GM12873 (cell line): ENCODE measurements at regions not wholly inside any gene's neighbourhood (a gene's known extent, or its start where the extent isn't known, plus 50 kb on each side); places are given as distances from the start of the nearest gene placed in this dataset.

Experiments used
- TF ChIP-seq, protein P1 (sequence below): IDR thresholded peaks from 2 replicates; pipeline ENCODE4 v1.5.1; 2012; ENCODE audit warnings: low read depth, mild to moderate bottlenecking, moderate library complexity, low read length, control low read depth; ENCODE audit not compliant: insufficient read depth; ENCODE audit errors: missing control alignments

DNA sequence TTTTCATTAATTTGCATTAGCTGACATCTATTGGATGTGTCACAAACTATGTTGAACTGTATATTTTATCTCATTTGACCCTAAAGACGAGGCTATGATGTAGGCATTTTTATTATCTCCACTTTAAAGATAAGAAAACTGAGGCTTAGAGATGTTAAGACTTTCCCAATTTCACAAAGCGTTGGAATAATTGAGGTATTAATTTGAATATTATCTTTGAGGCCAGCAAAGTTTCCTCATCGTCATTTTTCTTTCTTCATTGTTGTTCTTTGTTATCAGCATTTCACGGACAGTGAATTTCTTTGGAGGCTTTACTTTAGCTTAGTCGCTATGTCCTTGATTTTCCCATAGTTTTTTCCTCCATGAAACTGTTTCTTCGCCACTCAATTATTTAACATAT lies 227.5 kb upstream of the MYOCD start:
- TF ChIP-seq, protein P1, sequence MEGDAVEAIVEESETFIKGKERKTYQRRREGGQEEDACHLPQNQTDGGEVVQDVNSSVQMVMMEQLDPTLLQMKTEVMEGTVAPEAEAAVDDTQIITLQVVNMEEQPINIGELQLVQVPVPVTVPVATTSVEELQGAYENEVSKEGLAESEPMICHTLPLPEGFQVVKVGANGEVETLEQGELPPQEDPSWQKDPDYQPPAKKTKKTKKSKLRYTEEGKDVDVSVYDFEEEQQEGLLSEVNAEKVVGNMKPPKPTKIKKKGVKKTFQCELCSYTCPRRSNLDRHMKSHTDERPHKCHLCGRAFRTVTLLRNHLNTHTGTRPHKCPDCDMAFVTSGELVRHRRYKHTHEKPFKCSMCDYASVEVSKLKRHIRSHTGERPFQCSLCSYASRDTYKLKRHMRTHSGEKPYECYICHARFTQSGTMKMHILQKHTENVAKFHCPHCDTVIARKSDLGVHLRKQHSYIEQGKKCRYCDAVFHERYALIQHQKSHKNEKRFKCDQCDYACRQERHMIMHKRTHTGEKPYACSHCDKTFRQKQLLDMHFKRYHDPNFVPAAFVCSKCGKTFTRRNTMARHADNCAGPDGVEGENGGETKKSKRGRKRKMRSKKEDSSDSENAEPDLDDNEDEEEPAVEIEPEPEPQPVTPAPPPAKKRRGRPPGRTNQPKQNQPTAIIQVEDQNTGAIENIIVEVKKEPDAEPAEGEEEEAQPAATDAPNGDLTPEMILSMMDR = no peak

DNA sequence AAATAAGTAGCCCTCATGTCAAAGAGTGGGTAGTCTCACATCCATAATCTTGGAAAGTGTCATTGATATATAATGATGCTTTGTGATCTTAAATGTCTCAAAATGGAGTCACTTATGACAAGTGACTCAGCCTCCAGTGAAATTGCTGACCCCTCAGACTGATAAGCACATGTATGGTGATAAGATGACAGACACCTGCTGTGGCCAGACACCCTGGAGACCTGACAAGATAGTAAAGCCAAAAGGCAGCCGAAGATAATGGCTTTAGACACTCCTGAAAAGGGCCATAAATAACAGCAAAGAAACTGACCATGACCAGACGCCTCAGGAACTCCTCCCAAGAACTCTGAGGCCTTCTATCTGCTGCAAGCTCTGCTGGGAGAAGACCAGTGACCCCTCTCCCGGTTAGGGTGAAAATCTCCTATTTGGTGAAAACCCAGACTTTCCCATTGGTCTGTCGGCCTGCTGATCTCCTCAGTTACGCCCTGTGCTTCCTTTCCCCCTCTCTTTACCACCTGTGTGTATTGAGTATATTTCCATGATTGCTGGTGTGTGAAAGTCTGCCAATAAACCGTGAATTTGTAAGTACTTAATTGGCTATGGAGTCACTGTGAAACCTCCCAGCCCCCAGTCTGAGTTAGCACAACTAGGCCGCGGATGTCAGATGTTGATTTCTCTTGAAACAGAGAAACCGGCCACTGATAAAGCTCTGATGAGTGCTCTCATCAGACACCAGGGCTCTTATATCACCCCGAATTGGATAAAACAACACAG lies 226.7 kb upstream of the MYOCD start:
- TF ChIP-seq, protein P1 = no peak

DNA sequence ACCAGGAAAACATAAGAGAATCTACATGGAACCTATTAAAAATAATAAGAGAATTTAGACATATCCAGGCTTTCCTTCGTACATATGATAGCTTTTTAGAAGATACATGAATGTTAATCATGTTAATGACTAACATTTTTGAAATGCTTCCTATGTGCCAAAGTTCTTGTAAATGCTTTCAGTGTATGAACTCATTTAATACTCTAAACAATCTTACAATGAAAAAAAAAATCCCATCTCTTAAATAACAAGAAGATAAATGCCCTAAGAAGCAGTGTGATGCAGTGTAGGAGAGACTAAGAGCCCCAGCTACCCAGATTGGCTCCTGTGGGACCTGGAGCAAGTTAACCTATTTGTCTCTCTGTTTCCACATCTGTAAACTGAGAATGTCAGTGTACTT lies 220.4 kb upstream of the MYOCD start:
- TF ChIP-seq, protein P1 = no peak

DNA sequence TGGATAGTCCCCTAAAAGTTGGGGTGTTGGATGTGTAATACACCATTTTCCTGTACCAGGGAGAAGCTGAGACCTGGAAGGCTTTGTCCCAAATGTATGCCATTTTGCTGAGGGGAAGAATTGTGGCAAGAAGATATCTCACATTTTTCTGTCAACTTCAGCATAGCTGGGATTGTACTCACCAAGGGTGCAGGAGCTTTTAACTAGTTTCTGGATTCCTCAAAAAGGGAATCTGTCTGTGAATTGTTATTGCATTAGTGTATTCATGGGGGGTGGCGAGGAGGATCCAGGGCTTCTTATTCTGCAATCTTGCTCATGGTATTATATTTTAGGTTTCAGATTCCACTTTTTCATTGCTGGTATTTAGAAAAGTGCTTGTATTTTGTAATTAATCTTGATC lies 208.2 kb upstream of the MYOCD start:
- TF ChIP-seq, protein P1 = no peak

DNA sequence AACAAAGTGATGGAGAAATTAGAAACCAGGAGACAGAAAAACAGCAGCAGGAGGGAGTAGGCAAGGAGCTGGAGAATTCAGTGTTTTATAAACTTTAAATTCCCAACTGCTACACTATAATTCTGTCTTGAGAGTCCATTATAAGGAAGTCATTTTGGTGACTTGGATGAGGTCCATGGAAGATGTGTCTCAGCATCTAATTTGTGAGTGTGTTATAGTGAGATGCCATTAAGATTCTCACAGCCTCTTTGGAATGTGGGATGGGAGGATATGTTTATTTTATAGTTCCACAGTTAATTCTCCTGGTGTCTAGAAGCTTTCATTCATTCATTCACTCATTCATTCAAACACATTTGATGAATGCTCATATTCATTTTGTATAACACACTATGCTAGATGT lies 206.0 kb upstream of the MYOCD start:
- TF ChIP-seq, protein P1 = no peak

DNA sequence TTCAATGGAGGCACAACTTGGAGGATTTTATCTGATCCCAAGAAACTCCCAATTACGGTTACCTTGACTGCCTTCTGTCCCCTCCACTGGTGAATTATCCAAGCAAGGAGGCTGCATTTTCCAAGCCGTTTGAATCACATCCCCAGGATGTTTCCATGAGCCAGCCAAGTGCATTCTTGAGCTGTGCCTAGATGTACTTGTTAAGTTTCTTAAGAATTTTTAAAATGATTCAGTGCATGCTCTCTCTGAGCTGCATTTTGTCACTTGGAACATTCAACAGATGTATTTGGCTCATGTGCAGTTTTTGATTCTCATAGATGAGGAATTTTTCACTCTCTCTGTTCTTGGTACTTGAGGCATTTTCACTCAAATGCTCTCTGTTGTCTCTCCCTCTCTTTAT lies 202.6 kb upstream of the MYOCD start:
- TF ChIP-seq, protein P1 = no peak

DNA sequence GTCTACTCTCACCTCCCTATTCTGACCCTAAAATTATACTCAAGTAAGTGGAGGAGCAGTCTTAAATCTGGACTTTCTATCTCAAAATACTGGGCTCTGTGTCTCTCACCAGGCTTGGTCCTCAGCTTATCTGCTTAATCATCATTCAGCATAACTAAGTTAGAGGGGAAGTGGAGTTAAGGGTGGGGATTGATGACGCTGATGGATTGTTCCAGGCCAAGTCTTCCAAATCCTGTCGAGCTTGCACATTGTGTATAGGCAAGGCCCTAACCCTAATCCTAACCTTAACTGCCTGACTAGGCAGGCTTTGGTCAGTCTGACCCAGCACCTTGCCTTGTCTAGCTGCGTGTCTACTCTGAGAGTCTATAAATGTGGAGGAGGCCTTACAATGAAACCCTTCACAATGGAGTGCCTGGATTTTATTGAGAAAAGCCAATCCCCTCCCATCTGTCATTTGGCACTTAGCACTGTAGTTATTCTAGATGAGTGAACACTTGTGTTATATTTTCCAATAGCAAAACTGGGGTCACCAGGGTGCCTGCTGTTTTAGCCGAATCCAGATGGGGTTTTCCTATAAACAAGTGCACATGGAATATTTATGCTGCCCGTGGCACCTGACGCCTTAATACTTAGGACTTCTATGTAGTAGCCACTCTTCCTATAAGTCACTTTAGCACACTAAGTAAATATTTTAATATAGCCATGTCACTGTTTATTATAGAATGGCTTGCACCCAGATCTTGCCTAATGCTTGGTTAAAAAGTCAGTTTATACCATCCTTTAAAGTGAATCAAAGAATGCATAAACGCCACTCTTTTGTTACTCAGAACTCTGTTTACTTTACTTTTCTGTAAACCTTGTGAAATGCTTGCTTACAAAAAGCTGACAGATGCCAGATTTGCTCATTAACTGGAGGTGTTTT lies 193.2 kb upstream of the MYOCD start:
- TF ChIP-seq, protein P1 = no peak
